ENCODE measurements at regions not wholly inside any gene's neighbourhood (a gene's known extent, or its start where the extent isn't known, plus 50 kb on each side); places are given as distances from the start of the nearest gene placed in this dataset.

DNA sequence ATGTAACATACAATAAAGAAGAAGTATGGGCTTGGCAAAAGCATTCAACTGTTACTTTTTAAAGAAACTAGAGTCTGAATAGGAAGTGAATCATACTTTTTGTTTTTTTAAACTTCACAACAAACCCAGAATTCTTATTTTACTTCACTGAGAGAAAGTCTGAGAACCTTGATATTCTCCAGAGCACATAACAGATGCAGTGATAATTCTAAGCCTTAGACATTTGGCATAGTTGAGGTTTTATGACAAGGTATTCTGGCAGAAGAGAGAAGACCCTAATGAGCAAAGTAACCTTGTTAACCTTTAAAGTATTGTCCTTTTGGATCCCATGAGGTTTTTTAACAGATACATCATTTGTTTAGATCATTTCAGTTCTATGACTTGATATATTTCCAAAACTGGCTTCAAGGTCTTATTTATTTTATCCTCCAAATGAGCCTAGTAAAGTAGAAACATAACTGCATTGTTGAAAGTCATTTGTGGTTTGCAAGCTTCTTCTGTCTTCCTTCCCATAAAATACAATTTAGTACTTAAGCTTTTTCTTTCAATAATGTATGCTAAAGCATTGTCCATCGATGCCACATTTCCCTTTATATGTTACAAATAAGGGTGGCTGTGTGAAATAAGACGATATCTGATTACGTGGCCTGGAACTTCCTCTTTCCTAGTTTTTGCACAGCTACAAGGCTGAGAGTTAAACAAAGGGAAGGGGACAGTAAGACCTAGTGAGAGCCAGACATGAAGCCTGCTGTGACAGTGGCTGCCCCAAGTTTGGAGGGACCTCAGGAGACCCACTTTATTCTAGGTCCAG lies 86.1 kb upstream of the ITPRID2 start:
- intact Hi-C loops (cut with DNase I), result no loop called here
- no peak for DNase-seq
- Histone ChIP-seq H3K9me3 (replicated peaks in 1 of 3) (no peaks in the 10 kb centered on the region), H3K4me1 (replicated peaks in 1 of 2) (peaks cover 0 to 18% of the 10 kb centered on the region in 2 donors), H3K27me3 (no peaks in the 10 kb centered on the region), H3K4me3 (no peak overlapping the region), H3K27ac (peak overlapping the region in 1 of 5 donors; percentile 7), H3K36me3 (replicated peaks in 1 of 2) (no peaks in the 10 kb centered on the region)
- TF ChIP-seq, protein P1, sequence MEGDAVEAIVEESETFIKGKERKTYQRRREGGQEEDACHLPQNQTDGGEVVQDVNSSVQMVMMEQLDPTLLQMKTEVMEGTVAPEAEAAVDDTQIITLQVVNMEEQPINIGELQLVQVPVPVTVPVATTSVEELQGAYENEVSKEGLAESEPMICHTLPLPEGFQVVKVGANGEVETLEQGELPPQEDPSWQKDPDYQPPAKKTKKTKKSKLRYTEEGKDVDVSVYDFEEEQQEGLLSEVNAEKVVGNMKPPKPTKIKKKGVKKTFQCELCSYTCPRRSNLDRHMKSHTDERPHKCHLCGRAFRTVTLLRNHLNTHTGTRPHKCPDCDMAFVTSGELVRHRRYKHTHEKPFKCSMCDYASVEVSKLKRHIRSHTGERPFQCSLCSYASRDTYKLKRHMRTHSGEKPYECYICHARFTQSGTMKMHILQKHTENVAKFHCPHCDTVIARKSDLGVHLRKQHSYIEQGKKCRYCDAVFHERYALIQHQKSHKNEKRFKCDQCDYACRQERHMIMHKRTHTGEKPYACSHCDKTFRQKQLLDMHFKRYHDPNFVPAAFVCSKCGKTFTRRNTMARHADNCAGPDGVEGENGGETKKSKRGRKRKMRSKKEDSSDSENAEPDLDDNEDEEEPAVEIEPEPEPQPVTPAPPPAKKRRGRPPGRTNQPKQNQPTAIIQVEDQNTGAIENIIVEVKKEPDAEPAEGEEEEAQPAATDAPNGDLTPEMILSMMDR (IDR thresholded peaks at IDR 0.05), result no peak
- no peak for TF ChIP-seq POLR2A (IDR thresholded peaks at IDR 0.05)
- WGBS, 4 donors, result 36 to 58% (median 46%) methylated on average over 3 of the region's 3 CpGs

DNA sequence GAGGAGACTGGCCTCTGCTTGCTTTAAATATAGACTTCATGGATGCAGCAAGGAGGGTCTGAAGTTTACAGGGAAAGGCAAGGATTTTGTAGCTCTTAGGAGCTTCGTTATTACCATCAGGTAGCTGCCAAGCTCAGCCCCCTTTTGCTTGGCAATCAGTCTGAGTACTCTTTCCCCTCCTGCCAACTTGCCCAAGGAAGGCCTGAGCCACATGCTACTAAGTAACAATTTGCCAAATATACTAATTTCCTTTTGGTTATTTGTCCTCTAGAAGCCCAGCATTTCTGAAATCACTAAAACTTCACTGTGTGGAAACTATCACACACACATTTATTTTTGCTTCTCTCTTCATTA lies 85.5 kb upstream of the ITPRID2 start:
- Histone ChIP-seq H3K9me3 (replicated peaks in 1 of 3) (no peaks in the 10 kb centered on the region), H3K27me3 (no peaks in the 10 kb centered on the region), H3K27ac (no peak overlapping the region), H3K4me1 (replicated peaks in 1 of 2) (peaks cover 0 to 24% of the 10 kb centered on the region in 2 donors), H3K36me3 (replicated peaks in 1 of 2) (no peaks in the 10 kb centered on the region), H3K4me3 (no peak overlapping the region)
- WGBS, 4 donors, result 15 to 33% (median 29%) methylated on average over 1 of the region's 1 CpG
- no peak for DNase-seq
- intact Hi-C loops (cut with DNase I), result no loop called here
- no peak for TF ChIP-seq POLR2A (IDR thresholded peaks at IDR 0.05)
- TF ChIP-seq, protein P1 (IDR thresholded peaks at IDR 0.05), result no peak

DNA sequence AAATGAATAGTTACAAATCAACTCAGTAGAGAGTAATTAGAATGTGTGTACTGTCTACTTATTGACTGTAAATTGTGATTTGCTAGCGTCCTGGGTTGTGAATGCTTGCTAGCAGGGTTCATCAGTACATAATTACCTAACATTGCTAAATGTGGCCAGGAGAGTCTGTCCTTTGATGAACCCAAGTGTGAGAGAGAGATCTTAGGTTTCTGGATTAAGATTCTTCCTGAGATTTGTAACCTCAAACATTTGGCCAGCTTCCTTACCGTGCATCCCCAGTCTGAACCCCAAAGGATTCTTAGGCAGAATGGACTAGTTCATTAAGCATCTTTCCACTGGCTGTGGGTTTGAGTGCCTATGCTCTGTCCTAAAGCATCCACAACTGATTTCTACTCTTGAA lies 84.0 kb upstream of the ITPRID2 start:
- no peaks in the 10 kb centered on the region for H3K36me3 ChIP-seq (replicated peaks in 1 of 2)
- DNase-seq, result no peak
- H3K27ac ChIP-seq, result no peak overlapping the region
- 87 to 94% (median 92%) methylated on average over 2 of the region's 2 CpGs for WGBS, 4 donors
- H3K4me3 ChIP-seq, result no peak overlapping the region
- H3K4me1 ChIP-seq (replicated peaks in 1 of 2), result peaks cover 7 to 39% of the 10 kb centered on the region in 2 donors
- H3K9me3 ChIP-seq (replicated peaks in 1 of 3), result no peaks in the 10 kb centered on the region
- no peak for TF ChIP-seq POLR2A (IDR thresholded peaks at IDR 0.05)
- TF ChIP-seq, protein P1 (IDR thresholded peaks at IDR 0.05), result no peak
- no peaks in the 10 kb centered on the region for H3K27me3 ChIP-seq
- intact Hi-C loops (cut with DNase I), result no loop called here

DNA sequence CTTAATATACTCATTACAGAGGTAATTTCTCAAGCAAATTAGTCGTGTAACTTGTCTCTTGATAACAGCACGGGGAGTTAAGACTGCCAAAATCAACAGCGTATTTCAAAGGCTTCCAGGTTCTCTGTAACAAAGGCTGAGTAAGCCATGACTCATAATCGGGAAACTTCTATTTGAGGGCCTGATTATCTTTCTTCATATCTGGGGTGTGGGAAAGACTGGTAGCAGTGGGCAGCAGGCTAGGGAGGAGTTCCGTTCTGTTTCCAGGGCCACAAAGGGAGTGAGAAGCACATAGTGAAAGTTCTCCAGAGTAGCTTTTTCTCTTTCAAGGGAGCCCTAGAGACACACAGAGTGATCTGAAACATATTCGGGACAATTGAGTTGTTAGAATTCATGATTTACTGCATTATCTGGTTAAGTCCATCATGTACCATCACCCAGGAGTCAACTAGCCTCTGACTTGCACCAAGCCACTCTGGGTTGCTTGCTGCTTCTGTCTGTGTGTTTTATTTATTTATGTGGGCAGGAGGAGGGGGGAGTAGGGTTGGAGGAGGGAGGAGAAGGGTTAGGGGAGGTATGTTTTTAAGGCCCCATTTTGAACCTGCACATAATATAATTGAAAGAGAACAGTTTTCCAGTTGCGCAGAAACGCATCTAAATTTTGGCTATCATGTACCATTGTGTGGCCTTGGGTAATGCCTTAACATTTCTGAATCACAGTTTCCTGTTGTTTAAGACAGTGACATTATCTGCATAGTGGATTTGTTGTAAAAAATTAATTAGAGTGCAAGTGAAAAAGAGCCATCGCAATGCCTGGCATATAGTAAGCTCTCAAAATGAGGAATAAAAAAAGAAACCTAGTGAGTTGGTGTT lies 80.5 kb upstream of the ITPRID2 start:
- no peaks in the 10 kb centered on the region for H3K27me3 ChIP-seq
- peak in 1 of 2 donors; percentile 76 for TF ChIP-seq POLR2A (IDR thresholded peaks at IDR 0.05)
- TF ChIP-seq, protein P1 (IDR thresholded peaks at IDR 0.05), result no peak
- H3K4me1 ChIP-seq (replicated peaks in 1 of 2), result peaks cover 7 to 27% of the 10 kb centered on the region in 2 donors
- intact Hi-C loops (cut with DNase I), result no loop called here
- no peaks in the 10 kb centered on the region for H3K9me3 ChIP-seq (replicated peaks in 1 of 3)
- 18 to 25% (median 20%) methylated on average over 9 of the region's 9 CpGs for WGBS, 4 donors
- peak overlapping the region; percentile 35 to 89 (median 71) for H3K27ac ChIP-seq
- peak; percentile 39 to 75 (median 70) for DNase-seq
- no peaks in the 10 kb centered on the region for H3K36me3 ChIP-seq (replicated peaks in 1 of 2)
- H3K4me3 ChIP-seq, result peak overlapping the region in 1 of 4 donors; percentile 27

Measured in adrenal gland (tissue), 9 donors.